ENCODE measurements at regions not wholly inside any gene's neighbourhood (a gene's known extent, or its start where the extent isn't known, plus 50 kb on each side); places are given as distances from the start of the nearest gene placed in this dataset.

DNA sequence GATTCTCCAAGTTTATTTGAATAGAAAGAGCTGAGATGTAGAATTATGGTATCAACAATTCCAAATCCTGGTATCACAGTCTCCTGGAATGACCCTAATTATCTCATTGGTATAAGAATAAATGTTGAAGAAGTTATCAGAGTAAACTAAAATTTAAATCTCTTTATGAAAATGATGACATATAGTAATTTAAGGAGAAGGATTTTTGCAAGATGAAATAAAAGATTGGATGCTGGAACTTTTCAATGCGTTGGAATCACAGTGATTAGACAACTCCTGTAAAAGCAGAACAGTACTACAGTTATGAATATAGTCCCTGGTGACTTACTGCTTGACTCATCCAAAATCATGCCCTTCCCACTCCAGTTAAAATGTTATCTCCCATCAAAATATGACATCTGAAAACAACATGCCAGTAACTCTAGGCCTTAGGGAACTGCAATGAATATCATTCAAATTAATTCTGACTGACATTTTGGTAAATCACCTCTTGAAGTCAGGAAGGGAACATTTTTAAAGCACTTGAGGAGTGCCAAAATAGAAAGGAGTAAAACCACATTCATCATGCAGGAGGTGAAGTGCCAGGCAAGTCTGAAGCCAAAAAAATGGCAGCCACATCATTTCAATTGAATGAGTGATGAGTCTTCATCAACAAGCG, 197.8 kb upstream of the PRKD1 start:
- Histone ChIP-seq H3K4me3 (no peak overlapping the region), H3K36me3 (no peaks in the 10 kb centered on the region), H3K27me3 (no peaks in the 10 kb centered on the region), H3K27ac (replicated peaks in 1 of 4) (no peak overlapping the region), H3K9me3 (no peaks in the 10 kb centered on the region), H3K4me1 (no peaks in the 10 kb centered on the region)
- DNase-seq (ENCODE audit: extremely low spot score): no peak
- TF ChIP-seq, protein P1, sequence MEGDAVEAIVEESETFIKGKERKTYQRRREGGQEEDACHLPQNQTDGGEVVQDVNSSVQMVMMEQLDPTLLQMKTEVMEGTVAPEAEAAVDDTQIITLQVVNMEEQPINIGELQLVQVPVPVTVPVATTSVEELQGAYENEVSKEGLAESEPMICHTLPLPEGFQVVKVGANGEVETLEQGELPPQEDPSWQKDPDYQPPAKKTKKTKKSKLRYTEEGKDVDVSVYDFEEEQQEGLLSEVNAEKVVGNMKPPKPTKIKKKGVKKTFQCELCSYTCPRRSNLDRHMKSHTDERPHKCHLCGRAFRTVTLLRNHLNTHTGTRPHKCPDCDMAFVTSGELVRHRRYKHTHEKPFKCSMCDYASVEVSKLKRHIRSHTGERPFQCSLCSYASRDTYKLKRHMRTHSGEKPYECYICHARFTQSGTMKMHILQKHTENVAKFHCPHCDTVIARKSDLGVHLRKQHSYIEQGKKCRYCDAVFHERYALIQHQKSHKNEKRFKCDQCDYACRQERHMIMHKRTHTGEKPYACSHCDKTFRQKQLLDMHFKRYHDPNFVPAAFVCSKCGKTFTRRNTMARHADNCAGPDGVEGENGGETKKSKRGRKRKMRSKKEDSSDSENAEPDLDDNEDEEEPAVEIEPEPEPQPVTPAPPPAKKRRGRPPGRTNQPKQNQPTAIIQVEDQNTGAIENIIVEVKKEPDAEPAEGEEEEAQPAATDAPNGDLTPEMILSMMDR (IDR thresholded peaks at IDR 0.05): no peak
- no peak for TF ChIP-seq POLR2A (IDR thresholded peaks at IDR 0.05; ENCODE audit: low read depth)
- no peak for TF ChIP-seq EP300 (IDR thresholded peaks at IDR 0.05)
- TF ChIP-seq POLR2AphosphoS5 (IDR thresholded peaks at IDR 0.05): no peak
- 80% methylated on average over 2 of the region's 2 CpGs for WGBS
- intact Hi-C loops (cut with DNase I): no loop called here

- no peak for DNase-seq (ENCODE audit: extremely low spot score)
- no peaks in the 10 kb centered on the region for H3K27me3 ChIP-seq
- no peaks in the 10 kb centered on the region for H3K9me3 ChIP-seq
- no peak overlapping the region for H3K27ac ChIP-seq (replicated peaks in 1 of 4)
- WGBS: 60% methylated on average over 4 of the region's 4 CpGs
- H3K36me3 ChIP-seq: no peaks in the 10 kb centered on the region
- intact Hi-C loops (cut with DNase I): no loop called here
- TF ChIP-seq EP300 (IDR thresholded peaks at IDR 0.05) (no peak), POLR2A (IDR thresholded peaks at IDR 0.05; ENCODE audit: low read depth) (no peak), POLR2AphosphoS5 (IDR thresholded peaks at IDR 0.05) (no peak)
- TF ChIP-seq, protein P1 (IDR thresholded peaks at IDR 0.05): no peak
- H3K4me1 ChIP-seq: no peaks in the 10 kb centered on the region
- no peak overlapping the region for H3K4me3 ChIP-seq
These were observed 202.2 kb upstream of the PRKD1 start for GRCh38 chr14:30129807-30130206.

- Histone ChIP-seq H3K4me3 (no peak overlapping the region), H3K36me3 (no peaks in the 10 kb centered on the region), H3K27me3 (no peaks in the 10 kb centered on the region), H3K27ac (replicated peaks in 1 of 4) (no peak overlapping the region), H3K4me1 (no peaks in the 10 kb centered on the region), H3K9me3 (no peaks in the 10 kb centered on the region)
- intact Hi-C loops (cut with DNase I): no loop called here
- DNase-seq (ENCODE audit: extremely low spot score): no peak
- TF ChIP-seq EP300 (IDR thresholded peaks at IDR 0.05): no peak
- TF ChIP-seq POLR2A (IDR thresholded peaks at IDR 0.05; ENCODE audit: low read depth): no peak
- TF ChIP-seq, protein P1 (IDR thresholded peaks at IDR 0.05): no peak
- no peak for TF ChIP-seq POLR2AphosphoS5 (IDR thresholded peaks at IDR 0.05)
- 71% methylated on average over 5 of the region's 5 CpGs for WGBS
These were observed 204.0 kb upstream of the PRKD1 start for GRCh38 chr14:30131581-30132097.

- TF ChIP-seq EP300 (IDR thresholded peaks at IDR 0.05) (no peak), POLR2A (IDR thresholded peaks at IDR 0.05; ENCODE audit: low read depth) (no peak), POLR2AphosphoS5 (IDR thresholded peaks at IDR 0.05) (no peak)
- TF ChIP-seq, protein P1 (IDR thresholded peaks at IDR 0.05): no peak
- intact Hi-C loops (cut with DNase I): no loop called here
- Histone ChIP-seq H3K4me3 (no peak overlapping the region), H3K36me3 (no peaks in the 10 kb centered on the region), H3K9me3 (no peaks in the 10 kb centered on the region), H3K27me3 (no peaks in the 10 kb centered on the region), H3K27ac (replicated peaks in 1 of 4) (no peak overlapping the region), H3K4me1 (no peaks in the 10 kb centered on the region)
- DNase-seq (ENCODE audit: extremely low spot score): no peak
- WGBS: 80% methylated on average over 2 of the region's 2 CpGs
These were observed 204.5 kb upstream of the PRKD1 start for GRCh38 chr14:30132196-30132595.

DNA sequence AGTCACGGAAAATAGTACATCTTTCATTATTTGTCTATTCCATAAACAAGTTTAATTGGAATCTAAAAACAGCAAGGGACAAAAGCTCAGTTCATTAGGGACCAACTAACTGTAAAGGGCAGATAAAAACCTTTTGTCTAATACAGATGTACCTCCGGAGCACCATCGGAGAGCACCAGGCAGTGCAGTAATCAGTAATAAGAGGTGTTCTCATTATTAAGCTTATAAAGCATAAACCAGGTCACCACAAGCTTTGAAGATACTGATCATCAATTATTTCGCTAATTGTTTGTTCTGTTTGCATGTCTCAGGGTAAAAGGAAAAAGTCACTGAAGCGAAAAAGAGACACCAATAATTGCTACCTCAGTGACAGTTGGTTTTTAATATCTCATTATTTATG, 207.3 kb upstream of the PRKD1 start:
- 85% methylated on average over 5 of the region's 5 CpGs for WGBS
- Histone ChIP-seq H3K27me3 (no peaks in the 10 kb centered on the region), H3K4me3 (no peak overlapping the region), H3K36me3 (no peaks in the 10 kb centered on the region), H3K4me1 (no peaks in the 10 kb centered on the region), H3K9me3 (no peaks in the 10 kb centered on the region), H3K27ac (replicated peaks in 1 of 4) (no peak overlapping the region)
- intact Hi-C loops (cut with DNase I): no loop called here
- no peak for DNase-seq (ENCODE audit: extremely low spot score)
- TF ChIP-seq, protein P1 (IDR thresholded peaks at IDR 0.05): no peak
- TF ChIP-seq EP300 (IDR thresholded peaks at IDR 0.05) (no peak), POLR2AphosphoS5 (IDR thresholded peaks at IDR 0.05) (no peak), POLR2A (IDR thresholded peaks at IDR 0.05; ENCODE audit: low read depth) (no peak)

Measured in esophagus muscularis mucosa (tissue), 4 donors.